ENCODE measurements at regions not wholly inside any gene's neighbourhood (a gene's known extent, or its start where the extent isn't known, plus 50 kb on each side); places are given as distances from the start of the nearest gene placed in this dataset.

DNA sequence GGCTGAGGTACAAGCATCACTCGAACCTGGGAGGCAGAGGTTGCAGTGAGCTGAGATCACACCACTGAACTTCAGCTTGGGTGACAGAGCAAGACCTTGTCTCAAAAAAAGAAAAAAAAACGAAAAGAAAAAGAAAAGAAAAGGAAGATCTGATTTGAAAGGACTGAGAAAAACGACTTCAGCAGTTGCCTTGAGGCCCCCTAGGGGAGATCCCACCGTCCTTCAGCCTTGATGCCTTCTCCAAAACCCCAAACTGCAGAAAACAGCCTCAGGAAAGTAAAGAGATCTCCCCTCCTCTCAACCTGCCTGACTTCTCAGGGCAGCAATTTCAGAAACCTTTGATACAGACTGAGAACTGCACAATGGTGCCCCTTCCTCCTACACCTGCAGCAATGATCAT is 50.9 kb upstream of the BCAR3 start:
- no peak for TF ChIP-seq EZH2 (IDR thresholded peaks at IDR 0.05; ENCODE audit: borderline replicate concordance, low read length)
- TF ChIP-seq, protein P1, sequence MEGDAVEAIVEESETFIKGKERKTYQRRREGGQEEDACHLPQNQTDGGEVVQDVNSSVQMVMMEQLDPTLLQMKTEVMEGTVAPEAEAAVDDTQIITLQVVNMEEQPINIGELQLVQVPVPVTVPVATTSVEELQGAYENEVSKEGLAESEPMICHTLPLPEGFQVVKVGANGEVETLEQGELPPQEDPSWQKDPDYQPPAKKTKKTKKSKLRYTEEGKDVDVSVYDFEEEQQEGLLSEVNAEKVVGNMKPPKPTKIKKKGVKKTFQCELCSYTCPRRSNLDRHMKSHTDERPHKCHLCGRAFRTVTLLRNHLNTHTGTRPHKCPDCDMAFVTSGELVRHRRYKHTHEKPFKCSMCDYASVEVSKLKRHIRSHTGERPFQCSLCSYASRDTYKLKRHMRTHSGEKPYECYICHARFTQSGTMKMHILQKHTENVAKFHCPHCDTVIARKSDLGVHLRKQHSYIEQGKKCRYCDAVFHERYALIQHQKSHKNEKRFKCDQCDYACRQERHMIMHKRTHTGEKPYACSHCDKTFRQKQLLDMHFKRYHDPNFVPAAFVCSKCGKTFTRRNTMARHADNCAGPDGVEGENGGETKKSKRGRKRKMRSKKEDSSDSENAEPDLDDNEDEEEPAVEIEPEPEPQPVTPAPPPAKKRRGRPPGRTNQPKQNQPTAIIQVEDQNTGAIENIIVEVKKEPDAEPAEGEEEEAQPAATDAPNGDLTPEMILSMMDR (IDR thresholded peaks at IDR 0.05; ENCODE audit: low read length) = no peak
